Esophagus (tissue), 2 donors: ENCODE measurements at regions not wholly inside any gene's neighbourhood (a gene's known extent, or its start where the extent isn't known, plus 50 kb on each side); places are given as distances from the start of the nearest gene placed in this dataset.

Experiments used
- H3K27ac ChIP-seq, 2 donors: one replicate each; pipeline ENCODE4 v1.5.1; 2013; ENCODE audit warnings: low read depth in 2 of 2, mild to moderate bottlenecking in 2 of 2, inconsistent platforms in 1 of 2, low read length in 1 of 2, moderate library complexity in 1 of 2
- H3K27me3 ChIP-seq, 2 donors: one replicate each; pipeline ENCODE4 v1.6.1; 2013; ENCODE audit warnings: low read length in 2 of 2, control low read depth in 1 of 2, mild to moderate bottlenecking in 1 of 2; ENCODE audit not compliant: insufficient read depth in 2 of 2, control insufficient read depth in 1 of 2
- H3K36me3 ChIP-seq, 2 donors: one replicate each; pipeline ENCODE4 v1.6.1; 2013; ENCODE audit warnings: low read length in 1 of 2; ENCODE audit not compliant: control insufficient read depth in 2 of 2, insufficient read depth in 2 of 2
- H3K4me1 ChIP-seq, 2 donors: one replicate each; pipeline ENCODE4 v1.6.1; 2013; ENCODE audit warnings: low read length in 1 of 2; ENCODE audit not compliant: control insufficient read depth in 2 of 2, insufficient read depth in 2 of 2
- H3K4me3 ChIP-seq, 2 donors: one replicate each; pipeline ENCODE4 v1.5.1; 2013; ENCODE audit warnings: low read length in 2 of 2, mild to moderate bottlenecking in 2 of 2, low read depth in 1 of 2, moderate library complexity in 1 of 2
- H3K9me3 ChIP-seq, 2 donors: one replicate each; pipeline ENCODE4 v1.6.1; 2013; ENCODE audit warnings: mild to moderate bottlenecking in 2 of 2, low read depth in 1 of 2, low read length in 1 of 2, moderate library complexity in 1 of 2; ENCODE audit not compliant: control insufficient read depth in 2 of 2, insufficient read depth in 1 of 2
- WGBS, 2 donors: extraction: QIAGEN DNeasy Blood & Tissue Kit; methylation state at CpG; one replicate each; pipeline ENCODE4 v1.1.7; 2013; 5-methylcytosine and 5-hydroxymethylcytosine counted together
- donor health status: healthy with polysubstance abuse.
- donor health status: Bipolar disorder and iron deficiency.

- 55 to 62% methylated on average over 4 of the region's 4 CpGs for WGBS, 2 donors
- Histone ChIP-seq H3K4me3 (no peak overlapping the region), H3K27me3 (no peaks in the 10 kb centered on the region), H3K9me3 (no peaks in the 10 kb centered on the region), H3K27ac (no peak overlapping the region), H3K4me1 (no peaks in the 10 kb centered on the region), H3K36me3 (no peaks in the 10 kb centered on the region)
These were observed 298.4 kb upstream of the ZNF521 start for GRCh38 chr18:25650201-25650941.

- Histone ChIP-seq H3K4me1 (no peaks in the 10 kb centered on the region), H3K27me3 (no peaks in the 10 kb centered on the region), H3K36me3 (no peaks in the 10 kb centered on the region), H3K4me3 (no peak overlapping the region), H3K9me3 (peaks cover 0 to 2% of the 10 kb centered on the region in 2 donors), H3K27ac (no peak overlapping the region)
These were observed 296.8 kb upstream of the ZNF521 start for GRCh38 chr18:25648716-25649260.

GRCh38 chr18:25647404-25647803 lies 295.4 kb upstream of the ZNF521 start:
- Histone ChIP-seq H3K4me3 (no peak overlapping the region), H3K36me3 (no peaks in the 10 kb centered on the region), H3K27me3 (no peaks in the 10 kb centered on the region), H3K4me1 (no peaks in the 10 kb centered on the region), H3K9me3 (peaks cover 0 to 2% of the 10 kb centered on the region in 2 donors), H3K27ac (no peak overlapping the region)
- WGBS, 2 donors: 85 to 86% methylated on average over 3 of the region's 3 CpGs

- no peak overlapping the region for H3K27ac ChIP-seq
- no peak overlapping the region for H3K4me3 ChIP-seq
- H3K27me3 ChIP-seq: no peaks in the 10 kb centered on the region
- no peaks in the 10 kb centered on the region for H3K36me3 ChIP-seq
- no peaks in the 10 kb centered on the region for H3K4me1 ChIP-seq
- peaks cover 0 to 2% of the 10 kb centered on the region in 2 donors for H3K9me3 ChIP-seq
These were observed 295.0 kb upstream of the ZNF521 start for GRCh38 chr18:25646971-25647370.

GRCh38 chr18:25639596-25639995 lies 287.6 kb upstream of the ZNF521 start:
- 69 to 80% methylated on average over 2 of the region's 2 CpGs for WGBS, 2 donors
- peaks cover 0 to 2% of the 10 kb centered on the region in 2 donors for H3K9me3 ChIP-seq
- H3K27ac ChIP-seq: no peak overlapping the region

GRCh38 chr18:25633563-25633962 lies 281.6 kb upstream of the ZNF521 start:
- no peak overlapping the region for H3K4me3 ChIP-seq
- H3K36me3 ChIP-seq: no peaks in the 10 kb centered on the region
- H3K9me3 ChIP-seq: no peaks in the 10 kb centered on the region
- 65 to 77% methylated on average over 2 of the region's 2 CpGs for WGBS, 2 donors
- no peak overlapping the region for H3K27ac ChIP-seq
- H3K27me3 ChIP-seq: no peaks in the 10 kb centered on the region
- no peaks in the 10 kb centered on the region for H3K4me1 ChIP-seq

More at GRCh38 chr18:25639596-25639995, 287.6 kb upstream of the ZNF521 start:
- Histone ChIP-seq H3K4me3 (no peak overlapping the region), H3K4me1 (no peaks in the 10 kb centered on the region), H3K36me3 (no peaks in the 10 kb centered on the region), H3K27me3 (no peaks in the 10 kb centered on the region)

- no peak overlapping the region for H3K4me3 ChIP-seq
- no peaks in the 10 kb centered on the region for H3K36me3 ChIP-seq
- no peaks in the 10 kb centered on the region for H3K4me1 ChIP-seq
- H3K27me3 ChIP-seq: no peaks in the 10 kb centered on the region
- H3K27ac ChIP-seq: no peak overlapping the region
- H3K9me3 ChIP-seq: peaks cover 0 to 2% of the 10 kb centered on the region in 2 donors
These were observed 278.7 kb upstream of the ZNF521 start for GRCh38 chr18:25630682-25631081.

- peaks cover 0 to 2% of the 10 kb centered on the region in 2 donors for H3K9me3 ChIP-seq
- H3K27ac ChIP-seq: no peak overlapping the region
- H3K4me1 ChIP-seq: no peaks in the 10 kb centered on the region
- 74 to 77% methylated on average over 2 of the region's 2 CpGs for WGBS, 2 donors
- H3K4me3 ChIP-seq: no peak overlapping the region
- H3K27me3 ChIP-seq: no peaks in the 10 kb centered on the region
- no peaks in the 10 kb centered on the region for H3K36me3 ChIP-seq
These were observed 269.7 kb upstream of the ZNF521 start for GRCh38 chr18:25621682-25622081.

- H3K27me3 ChIP-seq: no peaks in the 10 kb centered on the region
- no peaks in the 10 kb centered on the region for H3K9me3 ChIP-seq
- no peak overlapping the region for H3K27ac ChIP-seq
- 98 to 100% methylated on average over 1 of the region's 1 CpG for WGBS, 2 donors
- no peaks in the 10 kb centered on the region for H3K4me1 ChIP-seq
- no peaks in the 10 kb centered on the region for H3K36me3 ChIP-seq
- H3K4me3 ChIP-seq: no peak overlapping the region
These were observed 269.2 kb upstream of the ZNF521 start for GRCh38 chr18:25621144-25621543.

- WGBS, 2 donors: 85 to 90% methylated on average over 4 of the region's 4 CpGs
These were observed 262.2 kb upstream of the ZNF521 start for GRCh38 chr18:25614168-25614567.

More at GRCh38 chr18:25614168-25614567, 262.2 kb upstream of the ZNF521 start:
- H3K4me1 ChIP-seq: no peaks in the 10 kb centered on the region
- no peaks in the 10 kb centered on the region for H3K27me3 ChIP-seq
- no peaks in the 10 kb centered on the region for H3K9me3 ChIP-seq
- no peak overlapping the region for H3K4me3 ChIP-seq
- H3K27ac ChIP-seq: no peak overlapping the region
- no peaks in the 10 kb centered on the region for H3K36me3 ChIP-seq
